ENCODE measurements at regions not wholly inside any gene's neighbourhood (a gene's known extent, or its start where the extent isn't known, plus 50 kb on each side); places are given as distances from the start of the nearest gene placed in this dataset.

- no peak for DNase-seq (ENCODE audit: low read depth)
Measured at GRCh38 chr10:131749767-131750142, 151.1 kb upstream of the PPP2R2D start.

GRCh38 chr10:131750171-131750895, 150.5 kb upstream of the PPP2R2D start:
- no peak for DNase-seq (ENCODE audit: low read depth)
- TF ChIP-seq CTCF (IDR thresholded peaks at IDR 0.05; ENCODE audit: control insufficient read depth, insufficient read depth, low read depth, low read length, missing control alignments), result no peak
- H3K4me3 ChIP-seq (ENCODE audit: control insufficient read depth, low read depth, low read length), result no peak overlapping the region

More at GRCh38 chr10:131749767-131750142, 151.1 kb upstream of the PPP2R2D start:
- no peak for TF ChIP-seq CTCF (IDR thresholded peaks at IDR 0.05; ENCODE audit: control insufficient read depth, insufficient read depth, low read depth, low read length, missing control alignments)
- no peak overlapping the region for H3K4me3 ChIP-seq (ENCODE audit: control insufficient read depth, low read depth, low read length)

- TF ChIP-seq CTCF (IDR thresholded peaks at IDR 0.05; ENCODE audit: control insufficient read depth, insufficient read depth, low read depth, low read length, missing control alignments), result no peak
- no peak overlapping the region for H3K4me3 ChIP-seq (ENCODE audit: control insufficient read depth, low read depth, low read length)
- no peak for DNase-seq (ENCODE audit: low read depth)
Measured at GRCh38 chr10:131750973-131751826, 149.6 kb upstream of the PPP2R2D start.

- no peak overlapping the region for H3K4me3 ChIP-seq (ENCODE audit: control insufficient read depth, low read depth, low read length)
- DNase-seq (ENCODE audit: low read depth), result no peak
- no peak for TF ChIP-seq CTCF (IDR thresholded peaks at IDR 0.05; ENCODE audit: control insufficient read depth, insufficient read depth, low read depth, low read length, missing control alignments)
Measured at GRCh38 chr10:131751827-131752775, 148.7 kb upstream of the PPP2R2D start.

- TF ChIP-seq CTCF (IDR thresholded peaks at IDR 0.05; ENCODE audit: control insufficient read depth, insufficient read depth, low read depth, low read length, missing control alignments), result no peak
- DNase-seq (ENCODE audit: low read depth), result no peak
- no peak overlapping the region for H3K4me3 ChIP-seq (ENCODE audit: control insufficient read depth, low read depth, low read length)
Measured at GRCh38 chr10:131753336-131753735, 147.5 kb upstream of the PPP2R2D start.

GRCh38 chr10:131755200-131755599, 145.6 kb upstream of the PPP2R2D start:
- TF ChIP-seq CTCF (IDR thresholded peaks at IDR 0.05; ENCODE audit: control insufficient read depth, insufficient read depth, low read depth, low read length, missing control alignments), result no peak
- no peak overlapping the region for H3K4me3 ChIP-seq (ENCODE audit: control insufficient read depth, low read depth, low read length)
- DNase-seq (ENCODE audit: low read depth), result no peak

Data from AG09309 (cell line).